ENCODE measurements at regions not wholly inside any gene's neighbourhood (a gene's known extent, or its start where the extent isn't known, plus 50 kb on each side); places are given as distances from the start of the nearest gene placed in this dataset.

DNA sequence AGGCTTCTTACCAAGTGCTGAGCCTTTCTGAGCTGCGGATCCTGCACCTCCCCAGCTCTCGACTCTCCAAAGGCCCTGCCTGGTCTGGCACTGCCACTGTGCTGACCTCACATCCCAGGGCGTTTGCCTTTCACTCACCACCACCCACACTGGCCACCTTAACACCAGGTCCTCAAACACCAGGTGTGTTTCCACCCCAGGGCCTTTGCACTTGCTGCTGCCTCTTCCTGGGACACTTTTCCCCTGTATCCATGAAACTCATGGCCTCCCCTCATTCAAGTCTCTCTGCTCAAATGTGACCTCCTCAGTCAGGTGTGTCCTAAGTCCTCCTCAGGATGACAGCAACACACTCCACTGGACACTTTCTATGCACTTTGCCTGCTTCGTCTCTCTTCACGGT is 51.4 kb upstream of the ANO1 start:
- TF ChIP-seq, protein P1, sequence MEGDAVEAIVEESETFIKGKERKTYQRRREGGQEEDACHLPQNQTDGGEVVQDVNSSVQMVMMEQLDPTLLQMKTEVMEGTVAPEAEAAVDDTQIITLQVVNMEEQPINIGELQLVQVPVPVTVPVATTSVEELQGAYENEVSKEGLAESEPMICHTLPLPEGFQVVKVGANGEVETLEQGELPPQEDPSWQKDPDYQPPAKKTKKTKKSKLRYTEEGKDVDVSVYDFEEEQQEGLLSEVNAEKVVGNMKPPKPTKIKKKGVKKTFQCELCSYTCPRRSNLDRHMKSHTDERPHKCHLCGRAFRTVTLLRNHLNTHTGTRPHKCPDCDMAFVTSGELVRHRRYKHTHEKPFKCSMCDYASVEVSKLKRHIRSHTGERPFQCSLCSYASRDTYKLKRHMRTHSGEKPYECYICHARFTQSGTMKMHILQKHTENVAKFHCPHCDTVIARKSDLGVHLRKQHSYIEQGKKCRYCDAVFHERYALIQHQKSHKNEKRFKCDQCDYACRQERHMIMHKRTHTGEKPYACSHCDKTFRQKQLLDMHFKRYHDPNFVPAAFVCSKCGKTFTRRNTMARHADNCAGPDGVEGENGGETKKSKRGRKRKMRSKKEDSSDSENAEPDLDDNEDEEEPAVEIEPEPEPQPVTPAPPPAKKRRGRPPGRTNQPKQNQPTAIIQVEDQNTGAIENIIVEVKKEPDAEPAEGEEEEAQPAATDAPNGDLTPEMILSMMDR (conservative IDR thresholded peaks at IDR 0.05 in 1 of 2, IDR thresholded peaks at IDR 0.05 in 1 of 2; ENCODE audit: low read depth in 1 of 2, low read length in 2 of 2), result no peak
- TF ChIP-seq EZH2 (IDR thresholded peaks at IDR 0.05; ENCODE audit: low read length, missing control alignments), result no peak

All from fibroblast of lung (primary cell).